NCI-H82 (cell line): ENCODE measurements at regions not wholly inside any gene's neighbourhood (a gene's known extent, or its start where the extent isn't known, plus 50 kb on each side); places are given as distances from the start of the nearest gene placed in this dataset.
A peak's percentile ranks its signal among the peaks of the same experiment; 100 is the strongest.

Experiments used
- DNase-seq: peaks from one replicate; lab custom pipeline; 2025; lab: John Stamatoyannopoulos, UW

DNA sequence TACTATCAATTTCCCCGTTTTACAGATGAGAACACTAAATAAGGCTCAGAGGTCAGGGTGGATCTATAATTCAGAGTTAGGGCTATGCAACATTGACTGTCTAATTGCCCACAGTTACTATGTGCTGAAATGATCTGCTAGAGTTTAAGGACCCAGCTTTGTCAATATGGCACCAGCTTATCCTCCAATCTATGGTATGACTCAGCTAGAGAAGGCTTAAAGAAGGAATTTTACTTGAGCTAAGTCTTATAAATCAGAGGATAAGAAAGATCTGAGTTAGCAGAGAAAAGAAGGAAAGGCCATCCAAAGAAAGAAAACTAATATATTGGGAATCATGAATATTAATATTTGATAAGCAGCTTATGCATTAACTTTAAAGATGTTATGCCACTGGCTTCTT lies 78.1 kb downstream of the ASB9 start:
- DNase-seq = peak; percentile 47

GRCh38 chrX:15188039-15188438 lies 81.8 kb downstream of the ASB9 start:
- DNase-seq = no peak

- no peak for DNase-seq
These were observed 92.6 kb downstream of the ASB9 start for GRCh38 chrX:15177316-15177715.

DNA sequence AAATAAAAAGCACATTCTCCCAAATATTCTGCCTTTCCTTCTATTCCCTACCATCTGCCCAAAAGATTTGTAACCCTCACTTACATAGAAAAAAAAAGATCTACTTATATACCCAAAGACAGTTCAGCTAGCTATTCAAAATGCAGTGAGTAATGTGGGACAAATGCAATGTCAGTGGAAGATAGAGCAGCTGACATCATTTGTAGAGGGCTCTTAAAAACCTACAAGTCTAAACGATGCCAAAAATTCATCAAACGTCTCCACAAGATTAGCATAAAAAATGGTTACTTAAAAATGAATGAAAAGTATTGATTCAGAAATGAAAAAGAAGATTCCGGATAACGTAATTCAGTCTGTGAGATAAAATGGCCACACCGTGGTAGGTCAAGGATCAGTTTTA lies 96.5 kb downstream of the ASB9 start:
- no peak for DNase-seq

- DNase-seq = no peak
These were observed 99.0 kb downstream of the ASB9 start for GRCh38 chrX:15170927-15171326.

DNA sequence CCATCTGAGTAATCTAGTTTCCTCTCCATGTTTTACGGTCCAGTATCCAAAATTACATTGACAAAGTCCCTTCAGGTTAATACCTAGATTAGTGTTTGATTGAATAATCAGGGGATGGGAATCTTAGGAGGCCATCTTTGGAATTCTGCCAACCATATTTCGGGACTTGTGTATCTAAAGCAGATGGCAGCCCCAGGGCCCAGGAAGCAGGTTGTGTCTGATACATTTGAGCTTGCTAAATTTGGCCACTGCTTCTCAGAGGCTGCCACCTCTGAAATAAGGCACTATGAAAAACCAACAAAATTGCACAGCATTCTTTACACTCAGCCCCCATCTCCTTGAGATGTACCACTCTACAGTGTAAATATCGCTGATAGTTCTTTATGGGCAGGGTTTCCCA lies 102.1 kb downstream of the ASB9 start:
- peak; percentile 97 for DNase-seq

- DNase-seq = peak; percentile 81
These were observed 104.1 kb downstream of the ASB9 start for GRCh38 chrX:15165832-15166231.

DNA sequence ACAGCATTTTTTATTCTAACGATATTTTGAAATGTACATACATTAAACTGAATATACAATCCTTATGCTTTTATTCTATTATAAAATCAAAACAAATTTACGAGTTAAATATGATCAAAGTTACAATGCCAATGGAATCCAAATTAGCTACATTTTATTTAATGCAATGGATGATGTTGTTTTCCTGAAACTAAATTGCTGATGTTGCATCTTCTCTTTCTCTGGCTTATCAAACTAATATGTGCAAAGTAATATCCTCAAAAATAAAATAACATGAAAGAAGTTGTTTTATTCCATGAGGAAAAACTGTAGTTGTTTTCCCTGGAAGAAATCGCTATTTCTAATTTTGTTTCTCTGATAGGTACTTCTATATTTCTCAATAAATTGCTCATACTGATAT lies 106.8 kb downstream of the ASB9 start:
- DNase-seq = no peak

GRCh38 chrX:15160558-15161095 lies 109.3 kb downstream of the ASB9 start:
- no peak for DNase-seq

GRCh38 chrX:15158736-15159406 lies 111.0 kb downstream of the ASB9 start:
- DNase-seq = no peak

DNA sequence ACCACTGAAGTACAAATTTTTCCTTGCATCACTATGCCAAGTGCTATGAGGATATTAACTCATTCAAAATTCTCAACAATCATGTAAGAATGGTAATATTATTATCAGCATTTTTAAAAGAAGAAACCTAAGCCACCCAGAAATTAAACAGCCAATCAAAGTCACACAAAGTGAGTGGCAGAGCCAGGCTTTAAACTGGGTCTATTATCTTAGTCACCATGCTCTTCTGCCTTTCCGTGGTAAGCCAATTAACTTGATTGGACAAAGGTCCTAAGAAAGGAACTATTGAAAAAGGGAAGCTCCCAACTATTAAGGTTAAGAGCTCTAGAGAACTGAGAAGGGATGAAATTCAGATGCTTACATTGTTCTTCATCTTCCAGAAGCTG lies 111.5 kb downstream of the ASB9 start:
- DNase-seq = peak; percentile 48

GRCh38 chrX:15157624-15158023 lies 112.3 kb downstream of the ASB9 start:
- no peak for DNase-seq

GRCh38 chrX:15151267-15152186 lies 118.4 kb downstream of the ASB9 start:
- peak; percentile 2 for DNase-seq

DNA sequence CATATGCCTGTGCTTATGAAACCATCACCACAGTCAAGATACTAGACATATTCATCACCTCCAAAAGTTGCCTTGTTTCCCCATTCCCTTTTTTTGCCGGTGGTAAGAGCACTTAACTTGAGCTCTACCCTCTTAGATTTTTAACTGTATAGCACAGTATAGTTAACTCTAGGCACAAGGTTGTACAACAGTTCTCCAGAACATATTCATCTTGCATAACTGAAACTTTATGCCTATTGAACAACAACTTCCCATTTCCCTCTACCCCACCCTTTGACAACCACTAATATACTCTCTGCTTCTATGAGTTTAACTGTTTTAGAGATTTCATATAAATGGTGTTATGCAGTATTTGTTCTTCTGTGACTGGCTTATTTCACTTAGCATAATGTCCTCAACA lies 119.3 kb downstream of the ASB9 start:
- DNase-seq = no peak

- peak; percentile 28 for DNase-seq
These were observed 123.4 kb downstream of the ASB9 start for GRCh38 chrX:15146515-15146914.

- DNase-seq = peak; percentile 18
These were observed 126.1 kb downstream of the ASB9 start for GRCh38 chrX:15143825-15144121.

- peak; percentile 74 for DNase-seq
These were observed 126.6 kb downstream of the ASB9 start for GRCh38 chrX:15143050-15143824.

DNA sequence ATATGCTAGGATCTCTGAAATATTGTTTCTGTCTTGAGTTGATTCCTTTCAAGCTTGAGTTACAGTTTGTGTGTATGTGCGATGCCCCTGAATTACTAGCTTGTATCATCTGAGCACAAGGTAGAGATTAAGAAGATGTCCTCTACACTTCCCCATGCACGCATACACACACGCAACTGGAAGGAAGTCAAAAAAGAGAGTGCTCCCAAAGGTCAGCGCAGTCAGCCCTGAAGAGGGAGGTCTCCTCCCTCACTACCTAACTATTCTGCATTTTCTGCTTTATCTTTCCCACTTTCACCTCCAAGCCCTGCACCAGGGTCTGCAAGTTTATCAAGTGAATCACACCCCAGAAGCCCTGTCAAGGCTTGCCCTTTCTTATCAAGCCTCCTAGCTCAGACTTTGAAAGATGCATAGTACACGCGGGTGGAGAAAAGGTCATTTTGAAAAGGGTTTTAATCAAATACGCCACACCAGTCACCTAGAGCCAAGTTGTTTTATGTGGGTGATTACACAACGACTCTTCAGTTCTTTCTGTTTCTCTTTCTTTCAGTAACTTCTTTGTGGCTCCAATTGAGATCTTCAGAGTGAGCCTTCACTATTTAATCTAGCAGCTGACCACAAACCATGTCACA lies 127.7 kb downstream of the ASB9 start:
- DNase-seq = no peak

- no peak for DNase-seq
These were observed 133.1 kb downstream of the ASB9 start for GRCh38 chrX:15136795-15137194.

DNA sequence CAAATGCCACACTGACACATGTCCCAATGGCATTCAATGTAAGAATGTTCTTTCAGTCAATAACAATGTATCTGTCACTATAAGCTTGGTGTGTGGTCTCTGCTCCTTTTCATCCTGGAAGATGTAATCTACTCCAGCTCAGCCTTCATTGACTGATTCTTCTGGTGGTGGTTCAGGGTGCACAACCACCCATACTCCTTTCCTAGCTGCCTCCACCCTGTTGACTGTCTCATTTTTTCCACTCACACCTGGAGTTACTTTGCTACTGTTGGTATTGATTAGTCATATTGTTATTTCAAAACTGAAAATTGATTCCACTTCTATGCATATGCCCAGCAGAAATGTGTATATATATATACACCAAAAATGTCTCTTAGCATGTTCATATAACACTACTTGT lies 140.5 kb downstream of the ASB9 start:
- DNase-seq = no peak

- no peak for DNase-seq
These were observed 141.0 kb downstream of the ASB9 start for GRCh38 chrX:15128861-15129260.

- no peak for DNase-seq
These were observed 142.9 kb downstream of the ASB9 start for GRCh38 chrX:15127010-15127409.
